GM23248 (cell line): ENCODE measurements at regions not wholly inside any gene's neighbourhood (a gene's known extent, or its start where the extent isn't known, plus 50 kb on each side); places are given as distances from the start of the nearest gene placed in this dataset.
"Not testable (repeated sequence)": the region's sequence is repeated elsewhere in the genome, so short reads cannot be mapped to it uniquely, and the experiment has no call there.

Source experiments
- DNase-seq: peaks from one replicate; pipeline ENCODE4 v3.0.0-alpha.2; 2015
- H2AFZ ChIP-seq: fragments of 200-600 bp; sonication (generic); 2 replicates; pipeline ENCODE4 v1.6.1; 2016; ENCODE audit warnings: antibody characterized with exemption
- H3F3A ChIP-seq: fragments of 200-600 bp; sonication (generic); 2 replicates; pipeline ENCODE4 v1.6.1; 2016; ENCODE audit warnings: mild to moderate bottlenecking, antibody characterized with exemption, mixed run types; ENCODE audit not compliant: insufficient read depth
- H3K27ac ChIP-seq: fragments of 200-600 bp; sonication (generic); 2 replicates; pipeline ENCODE4 v1.5.1; 2016; ENCODE audit warnings: mild to moderate bottlenecking
- H3K27me3 ChIP-seq: fragments of 200-600 bp; sonication (generic); replicated peaks from 2 replicates; pipeline ENCODE4 v1.6.1; 2016; ENCODE audit warnings: mild to moderate bottlenecking; ENCODE audit not compliant: insufficient read depth
- H3K36me3 ChIP-seq: fragments of 200-600 bp; sonication (generic); 2 replicates; pipeline ENCODE4 v1.6.1; 2016; ENCODE audit warnings: low read depth, mild to moderate bottlenecking
- H3K4me1 ChIP-seq: fragments of 200-600 bp; sonication (generic); 2 replicates; pipeline ENCODE4 v1.6.1; 2016; ENCODE audit warnings: mild to moderate bottlenecking; ENCODE audit not compliant: insufficient read depth
- H3K4me2 ChIP-seq: fragments of 200-600 bp; sonication (generic); one replicate; pipeline ENCODE4 v1.6.1; 2016; ENCODE audit warnings: mild to moderate bottlenecking; ENCODE audit not compliant: unreplicated experiment
- H3K4me3 ChIP-seq: fragments of 200-600 bp; sonication (generic); 2 replicates; pipeline ENCODE4 v1.5.1; 2016; ENCODE audit warnings: mild to moderate bottlenecking
- H3K79me2 ChIP-seq: fragments of 200-600 bp; sonication (generic); 2 replicates; pipeline ENCODE4 v1.6.1; 2016; ENCODE audit warnings: mild to moderate bottlenecking; ENCODE audit not compliant: insufficient read depth
- H3K9ac ChIP-seq: fragments of 200-600 bp; sonication (generic); 2 replicates; pipeline ENCODE4 v1.6.1; 2016; ENCODE audit warnings: mild to moderate bottlenecking
- H3K9me2 ChIP-seq: fragments of 200-600 bp; sonication (generic); 2 replicates; pipeline ENCODE4 v1.6.1; 2016; ENCODE audit warnings: mixed run types, mild to moderate bottlenecking, moderate library complexity; ENCODE audit not compliant: insufficient read depth
- H3K9me3 ChIP-seq: fragments of 200-600 bp; sonication (generic); one replicate; pipeline ENCODE4 v1.6.1; 2017; ENCODE audit warnings: low read depth
- H4K20me1 ChIP-seq: fragments of 200-600 bp; sonication (generic); 2 replicates; pipeline ENCODE4 v1.6.0; 2016; ENCODE audit not compliant: insufficient read depth
- EZH2 ChIP-seq: fragments of 200-600 bp; sonication (generic); IDR thresholded peaks from 2 replicates; pipeline ENCODE4 v1.6.1; 2018; ENCODE audit warnings: antibody characterized with exemption, mild to moderate bottlenecking; ENCODE audit not compliant: insufficient read depth, poor library complexity, severe bottlenecking
- EZH2phosphoT487 ChIP-seq: fragments of 200-600 bp; sonication (generic); IDR thresholded peaks from 2 replicates; pipeline ENCODE4 v1.6.1; 2018; ENCODE audit warnings: antibody characterized with exemption, moderate library complexity, mild to moderate bottlenecking, low read depth; ENCODE audit not compliant: insufficient read depth
- WGBS, 2 experiments: methylation state at CpG; one replicate each; pipeline ENCODE4 v1.1.6; 2015 to 2017; ENCODE audit warnings: low lambda C conversion rate in 2 of 2, low coverage in 1 of 2; ENCODE audit errors: missing lambda C conversion rate in 2 of 2; 5-methylcytosine and 5-hydroxymethylcytosine counted together
- in situ Hi-C: fragments of 300-500 bp; cut with MboI; formaldehyde crosslinking; loops from 2 replicates; pipeline ENCODE4 v1.15.0; 2020

- no peaks in the 10 kb centered on the region for H3K4me1 ChIP-seq
- 82 to 86% methylated on average over 4 of the region's 4 CpGs for WGBS, 2 experiments
- H3K27ac ChIP-seq, result no peak overlapping the region
- no peak for TF ChIP-seq EZH2phosphoT487
- TF ChIP-seq EZH2, result no peak
- no peaks in the 10 kb centered on the region for H3K27me3 ChIP-seq
- H3K9me3 ChIP-seq, result no peaks in the 10 kb centered on the region
- no peak overlapping the region for H2AFZ ChIP-seq
- no peak overlapping the region for H3K4me2 ChIP-seq
- no peak for DNase-seq
- H3K4me3 ChIP-seq, result no peak overlapping the region
- in situ Hi-C loops, result no loop called here
- no peak overlapping the region for H3K9ac ChIP-seq
- no peaks in the 10 kb centered on the region for H4K20me1 ChIP-seq
- H3K36me3 ChIP-seq, result no peaks in the 10 kb centered on the region
- no peaks in the 10 kb centered on the region for H3K79me2 ChIP-seq
- H3K9me2 ChIP-seq, result no peaks in the 10 kb centered on the region
- no peaks in the 10 kb centered on the region for H3F3A ChIP-seq
Measured at GRCh38 chr1:110266834-110267233, 56.7 kb downstream of the KCNC4 start.

GRCh38 chr1:110267260-110267659, 57.1 kb downstream of the KCNC4 start:
- Histone ChIP-seq H3F3A (no peaks in the 10 kb centered on the region), H4K20me1 (no peaks in the 10 kb centered on the region), H3K79me2 (no peaks in the 10 kb centered on the region), H3K9me3 (no peaks in the 10 kb centered on the region), H3K9me2 (no peaks in the 10 kb centered on the region), H3K4me3 (no peak overlapping the region), H3K4me2 (no peak overlapping the region), H3K9ac (no peak overlapping the region), H3K27ac (no peak overlapping the region), H3K4me1 (no peaks in the 10 kb centered on the region), H3K36me3 (no peaks in the 10 kb centered on the region), H2AFZ (no peak overlapping the region), H3K27me3 (no peaks in the 10 kb centered on the region)
- in situ Hi-C loops, result no loop called here
- no peak for DNase-seq
- TF ChIP-seq EZH2phosphoT487, result no peak
- TF ChIP-seq EZH2, result no peak
- 78 to 79% methylated on average over 7 of the region's 7 CpGs for WGBS, 2 experiments

GRCh38 chr1:110272045-110272444, 61.9 kb downstream of the KCNC4 start:
- H3K4me1 ChIP-seq, result no peaks in the 10 kb centered on the region
- no peaks in the 10 kb centered on the region for H3K9me3 ChIP-seq
- no peaks in the 10 kb centered on the region for H3K79me2 ChIP-seq
- no peaks in the 10 kb centered on the region for H4K20me1 ChIP-seq
- H3K4me3 ChIP-seq, result no peak overlapping the region
- H3K27ac ChIP-seq, result no peak overlapping the region
- H3K9me2 ChIP-seq, result no peaks in the 10 kb centered on the region
- no peak overlapping the region for H2AFZ ChIP-seq
- no peaks in the 10 kb centered on the region for H3K36me3 ChIP-seq
- no peak for DNase-seq
- no peak overlapping the region for H3K9ac ChIP-seq
- in situ Hi-C loops, result no loop called here
- no peak for TF ChIP-seq EZH2
- TF ChIP-seq EZH2phosphoT487, result no peak
- no peak overlapping the region for H3K4me2 ChIP-seq
- H3F3A ChIP-seq, result no peaks in the 10 kb centered on the region
- H3K27me3 ChIP-seq, result no peaks in the 10 kb centered on the region

GRCh38 chr1:110273832-110274231, 63.7 kb downstream of the KCNC4 start:
- WGBS, 2 experiments, result 52 to 53% methylated on average over 2 of the region's 2 CpGs
- H3K4me1 ChIP-seq, H3K79me2 ChIP-seq, H3K4me3 ChIP-seq, H4K20me1 ChIP-seq, DNase-seq, H3K9me2 ChIP-seq, H3K27ac ChIP-seq, H3K9ac ChIP-seq, in situ Hi-C loops, H3K4me2 ChIP-seq, H2AFZ ChIP-seq, H3F3A ChIP-seq, H3K9me3 ChIP-seq, H3K27me3 ChIP-seq, H3K36me3 ChIP-seq: not testable (repeated sequence)

GRCh38 chr1:110280126-110280525, 59.1 kb upstream of the RBM15 start:
- H3K4me1 ChIP-seq, result 0 out of 2 replicates have a peak, but pooled peaks cover 12% of the 10 kb centered on the region
- no peak overlapping the region for H3K4me2 ChIP-seq
- no peak for TF ChIP-seq EZH2
- no peak for TF ChIP-seq EZH2phosphoT487
- DNase-seq, result no peak
- no peaks in the 10 kb centered on the region for H4K20me1 ChIP-seq
- H3K9ac ChIP-seq, result no peak overlapping the region
- H3K9me2 ChIP-seq, result no peaks in the 10 kb centered on the region
- peaks cover 4% of the 10 kb centered on the region; the same call in 1 of the 2 replicates for H3F3A ChIP-seq
- no peak overlapping the region for H3K4me3 ChIP-seq
- H3K79me2 ChIP-seq, result no peaks in the 10 kb centered on the region
- WGBS, 2 experiments, result 71 to 73% methylated on average over 7 of the region's 7 CpGs
- no peaks in the 10 kb centered on the region for H3K9me3 ChIP-seq
- H3K36me3 ChIP-seq, result no peaks in the 10 kb centered on the region
- in situ Hi-C loops, result no loop called here
- H3K27ac ChIP-seq, result no peak overlapping the region
- H2AFZ ChIP-seq, result no peak overlapping the region
- no peaks in the 10 kb centered on the region for H3K27me3 ChIP-seq
